ENCODE measurements at regions not wholly inside any gene's neighbourhood (a gene's known extent, or its start where the extent isn't known, plus 50 kb on each side); places are given as distances from the start of the nearest gene placed in this dataset.

GRCh38 chr14:30445011-30445793, 113.8 kb upstream of the G2E3 start:
- Histone ChIP-seq H2BK12ac (ENCODE audit: insufficient read length, low read depth, low read length) (no peak overlapping the region), H3K9ac (ENCODE audit: extremely low read depth, insufficient read length, low read length) (no peak overlapping the region), H3K56ac (ENCODE audit: insufficient read length, low read depth, low read length) (no peak overlapping the region), H3K4ac (ENCODE audit: low read depth, low read length) (no peak overlapping the region), H2BK120ac (ENCODE audit: low read depth, low read length, poor library complexity, severe bottlenecking) (no peak overlapping the region), H3K4me1 (ENCODE audit: insufficient read depth, low read length) (no peaks in the 10 kb centered on the region), H4K8ac (replicated peaks; ENCODE audit: insufficient read length, low read depth, low read length) (no peak overlapping the region), H3K79me2 (ENCODE audit: insufficient read depth, low read length) (no peaks in the 10 kb centered on the region), H3K79me1 (ENCODE audit: insufficient read depth, low read depth, low read length, poor library complexity, severe bottlenecking) (no peaks in the 10 kb centered on the region), H3K9me3 (ENCODE audit: control insufficient read depth, low read depth, low read length) (no peaks in the 10 kb centered on the region), H2AFZ (ENCODE audit: low read length) (no peak overlapping the region), H2BK20ac (ENCODE audit: low read depth, low read length, poor library complexity, severe bottlenecking) (no peak overlapping the region), H3K27me3 (ENCODE audit: insufficient read depth, low read length) (no peaks in the 10 kb centered on the region), H2AK5ac (ENCODE audit: insufficient read length, low read length) (no peak overlapping the region), H4K5ac (ENCODE audit: insufficient read length, low read depth, low read length) (no peak overlapping the region), H2BK5ac (ENCODE audit: insufficient read length, low read length) (no peak overlapping the region), H4K91ac (ENCODE audit: insufficient read length, low read depth, low read length) (no peak overlapping the region), H3K4me2 (ENCODE audit: insufficient read depth, insufficient read length, low read length) (no peak overlapping the region), H3K23ac (ENCODE audit: insufficient read length, low read depth, low read length) (no peak overlapping the region), H3K23me2 (ENCODE audit: insufficient read length, low read depth, low read length, poor library complexity, severe bottlenecking) (no peaks in the 10 kb centered on the region), H3T11ph (ENCODE audit: low read length) (no peak overlapping the region), H3K18ac (ENCODE audit: insufficient read length, low read depth, low read length) (no peak overlapping the region), H4K20me1 (ENCODE audit: control insufficient read depth, insufficient read depth, insufficient read length) (no peaks in the 10 kb centered on the region), H2BK15ac (ENCODE audit: low read depth, low read length) (no peak overlapping the region), H3K27ac (ENCODE audit: insufficient read length, low read depth, low read length) (no peak overlapping the region), H3K14ac (ENCODE audit: insufficient read depth, low read length) (no peak overlapping the region)
- no peak overlapping the region for H3K27ac Mint-ChIP-seq
- H3K4me1 Mint-ChIP-seq = peaks cover 12 to 18% of the 10 kb centered on the region in 2 experiments
- no peak overlapping the region for H3K4me3 Mint-ChIP-seq
- TF ChIP-seq CTCF (conservative IDR thresholded peaks at IDR 0.05) = no peak
- H3K36me3 Mint-ChIP-seq (ENCODE audit: insufficient read depth in 1 of 3, low read depth in 3 of 3) = no peaks in the 10 kb centered on the region
- no peaks in the 10 kb centered on the region for H3K27me3 Mint-ChIP-seq (ENCODE audit: low read depth)
- H3K9me3 Mint-ChIP-seq = no peaks in the 10 kb centered on the region
- WGBS (ENCODE audit: extremely low coverage, insufficient read length, low lambda C conversion rate) = no CpG with 5 or more reads among the region's 6 CpGs
- DNase-seq = no peak

Measured in H9 (cell line).